G401.6 (cell line): ENCODE measurements at regions not wholly inside any gene's neighbourhood (a gene's known extent, or its start where the extent isn't known, plus 50 kb on each side); places are given as distances from the start of the nearest gene placed in this dataset.
"Not testable (repeated sequence)": the region's sequence is repeated elsewhere in the genome, so short reads cannot be mapped to it uniquely, and the experiment has no call there.

Experiments used
- FAIRE-seq: peaks from 2 replicates; lab custom pipeline; 2012; peaks lifted over from hg19 to GRCh38; lab: Jason Lieb, UNC

- no peak for FAIRE-seq
Observed at GRCh38 chr7:118826246-118826645, 601.7 kb downstream of the ANKRD7 start.

GRCh38 chr7:118836933-118837332 is 612.4 kb downstream of the ANKRD7 start:
- FAIRE-seq: no peak

GRCh38 chr7:118839515-118839914 is 615.0 kb downstream of the ANKRD7 start:
- no peak for FAIRE-seq

GRCh38 chr7:118843456-118843855 is 619.0 kb downstream of the ANKRD7 start:
- peak; percentile 97 for FAIRE-seq

GRCh38 chr7:118844748-118845147 is 620.2 kb downstream of the ANKRD7 start:
- no peak for FAIRE-seq

GRCh38 chr7:118845791-118846190 is 621.3 kb downstream of the ANKRD7 start:
- FAIRE-seq: no peak

GRCh38 chr7:118846977-118847376 is 622.5 kb downstream of the ANKRD7 start:
- no peak for FAIRE-seq

GRCh38 chr7:118855290-118855689 is 630.8 kb downstream of the ANKRD7 start:
- no peak for FAIRE-seq

GRCh38 chr7:118858651-118859149 is 634.2 kb downstream of the ANKRD7 start:
- no peak for FAIRE-seq

GRCh38 chr7:118861581-118861980 is 637.1 kb downstream of the ANKRD7 start:
- no peak for FAIRE-seq

GRCh38 chr7:118862740-118863139 is 638.2 kb downstream of the ANKRD7 start:
- FAIRE-seq: no peak

- no peak for FAIRE-seq
Observed at GRCh38 chr7:118863966-118864365, 639.5 kb downstream of the ANKRD7 start.

GRCh38 chr7:118867860-118868259 is 643.4 kb downstream of the ANKRD7 start:
- no peak for FAIRE-seq

- not testable (repeated sequence) for FAIRE-seq
Observed at GRCh38 chr7:118869141-118869540, 644.6 kb downstream of the ANKRD7 start.

GRCh38 chr7:118870187-118870586 is 645.7 kb downstream of the ANKRD7 start:
- FAIRE-seq: no peak

GRCh38 chr7:118872568-118872967 is 648.1 kb downstream of the ANKRD7 start:
- no peak for FAIRE-seq

GRCh38 chr7:118877187-118877586 is 652.7 kb downstream of the ANKRD7 start:
- no peak for FAIRE-seq

GRCh38 chr7:118878336-118878735 is 653.8 kb downstream of the ANKRD7 start:
- no peak for FAIRE-seq

GRCh38 chr7:118898284-118898683 is 673.8 kb downstream of the ANKRD7 start:
- no peak for FAIRE-seq

- FAIRE-seq: no peak
Observed at GRCh38 chr7:118902600-118902999, 678.1 kb downstream of the ANKRD7 start.

- FAIRE-seq: no peak
Observed at GRCh38 chr7:118907911-118908527, 683.5 kb downstream of the ANKRD7 start.

- not testable (repeated sequence) for FAIRE-seq
Observed at GRCh38 chr7:118916120-118916519, 691.6 kb downstream of the ANKRD7 start.

- peak; percentile 27 for FAIRE-seq
Observed at GRCh38 chr7:118918556-118918955, 694.1 kb downstream of the ANKRD7 start.

- FAIRE-seq: no peak
Observed at GRCh38 chr7:118938845-118939244, 714.3 kb downstream of the ANKRD7 start.

- FAIRE-seq: no peak
Observed at GRCh38 chr7:118944271-118944670, 719.8 kb downstream of the ANKRD7 start.
